MM.1S (cell line): ENCODE measurements at regions not wholly inside any gene's neighbourhood (a gene's known extent, or its start where the extent isn't known, plus 50 kb on each side); places are given as distances from the start of the nearest gene placed in this dataset.

ENCODE experiments used
- DNase-seq: peaks from one replicate; pipeline ENCODE4 v3.0.0-alpha.2; 2015
- H2AFZ ChIP-seq: fragments of 300-600 bp; sonication (generic); 2 replicates; pipeline ENCODE4 v1.6.0; 2016; ENCODE audit warnings: antibody characterized with exemption, low read length
- H3F3A ChIP-seq: fragments of 300-600 bp; sonication (generic); 2 replicates; pipeline ENCODE4 v1.6.1; 2016; ENCODE audit warnings: mild to moderate bottlenecking, antibody characterized with exemption, low read length, moderate library complexity, mixed read lengths; ENCODE audit not compliant: insufficient read depth
- H3K27ac ChIP-seq: fragments of 300-600 bp; sonication (generic); 2 replicates; pipeline ENCODE4 v1.5.1; 2016; ENCODE audit warnings: mild to moderate bottlenecking, low read length
- H3K27me3 ChIP-seq: fragments of 300-600 bp; sonication (generic); replicated peaks from 2 replicates; pipeline ENCODE4 v1.6.0; 2016; ENCODE audit warnings: low read length; ENCODE audit not compliant: insufficient read depth
- H3K36me3 ChIP-seq: fragments of 300-600 bp; sonication (generic); replicated peaks from 2 replicates; pipeline ENCODE4 v1.6.1; 2016; ENCODE audit warnings: mild to moderate bottlenecking, low read length, mixed read lengths; ENCODE audit not compliant: insufficient read depth
- H3K4me1 ChIP-seq: fragments of 300-600 bp; sonication (generic); 2 replicates; pipeline ENCODE4 v1.6.1; 2016; ENCODE audit warnings: low read length, mixed read lengths
- H3K4me2 ChIP-seq: fragments of 300-600 bp; sonication (generic); 2 replicates; pipeline ENCODE4 v1.6.0; 2016; ENCODE audit warnings: low read depth, low read length
- H3K4me3 ChIP-seq: fragments of 300-600 bp; sonication (generic); 2 replicates; pipeline ENCODE4 v1.5.1; 2016; ENCODE audit warnings: low read length, mixed read lengths
- H3K79me2 ChIP-seq: fragments of 300-600 bp; sonication (generic); 2 replicates; pipeline ENCODE4 v1.6.1; 2016; ENCODE audit warnings: mixed run types, low read length, mixed read lengths
- H3K9ac ChIP-seq: fragments of 300-600 bp; sonication (generic); 2 replicates; pipeline ENCODE4 v1.6.1; 2016; ENCODE audit warnings: low read length, mixed read lengths
- H3K9me2 ChIP-seq: fragments of 300-600 bp; sonication (generic); replicated peaks from 2 replicates; pipeline ENCODE4 v1.6.1; 2016; ENCODE audit warnings: mild to moderate bottlenecking, low read length, mixed read lengths; ENCODE audit not compliant: insufficient read depth
- H3K9me3 ChIP-seq: fragments of 300-600 bp; sonication (generic); replicated peaks from 2 replicates; pipeline ENCODE4 v1.6.1; 2016; ENCODE audit warnings: mild to moderate bottlenecking, low read length, mixed read lengths; ENCODE audit not compliant: insufficient read depth
- H4K20me1 ChIP-seq: fragments of 300-600 bp; sonication (generic); 2 replicates; pipeline ENCODE4 v1.6.1; 2016; ENCODE audit warnings: mild to moderate bottlenecking, low read length, moderate library complexity, mixed read lengths; ENCODE audit not compliant: insufficient read depth
- CTCF ChIP-seq: fragments of 300-600 bp; sonication (generic); IDR thresholded peaks from 2 replicates; pipeline ENCODE4 v1.5.1; 2016; ENCODE audit warnings: antibody characterized with exemption, low read length, mixed read lengths
- EZH2 ChIP-seq: fragments of 300-600 bp; sonication (generic); optimal IDR thresholded peaks from 2 replicates; pipeline ENCODE3; 2017; ENCODE audit warnings: low read depth, mild to moderate bottlenecking, antibody characterized with exemption, low read length, mixed read lengths
- EZH2phosphoT487 ChIP-seq: fragments of 300-600 bp; sonication (generic); IDR thresholded peaks from 2 replicates; pipeline ENCODE4 v1.6.1; 2018; ENCODE audit warnings: antibody characterized with exemption, low read length

GRCh38 chr18:24632158-24632988 lies 171.9 kb downstream of the HRH4 start:
- H3F3A ChIP-seq, result no peaks in the 10 kb centered on the region
- no peaks in the 10 kb centered on the region for H3K9me3 ChIP-seq
- TF ChIP-seq EZH2phosphoT487, result no peak
- TF ChIP-seq CTCF, result no peak
- no peak for TF ChIP-seq EZH2
- H3K27me3 ChIP-seq, result no peaks in the 10 kb centered on the region
- H3K4me1 ChIP-seq, result no peaks in the 10 kb centered on the region
- no peak overlapping the region for H3K4me3 ChIP-seq
- H3K9ac ChIP-seq, result no peak overlapping the region
- no peaks in the 10 kb centered on the region for H4K20me1 ChIP-seq
- DNase-seq, result no peak
- no peaks in the 10 kb centered on the region for H3K79me2 ChIP-seq
- no peak overlapping the region for H3K27ac ChIP-seq
- H3K36me3 ChIP-seq, result no peaks in the 10 kb centered on the region
- no peak overlapping the region for H2AFZ ChIP-seq
- H3K4me2 ChIP-seq, result no peak overlapping the region
- H3K9me2 ChIP-seq, result no peaks in the 10 kb centered on the region

GRCh38 chr18:24633121-24633520 lies 172.7 kb downstream of the HRH4 start:
- no peak overlapping the region for H3K27ac ChIP-seq
- no peaks in the 10 kb centered on the region for H3K36me3 ChIP-seq
- no peaks in the 10 kb centered on the region for H3K9me2 ChIP-seq
- H4K20me1 ChIP-seq, result no peaks in the 10 kb centered on the region
- DNase-seq, result no peak
- no peaks in the 10 kb centered on the region for H3K9me3 ChIP-seq
- H3K4me1 ChIP-seq, result no peaks in the 10 kb centered on the region
- no peak overlapping the region for H3K4me3 ChIP-seq
- no peaks in the 10 kb centered on the region for H3F3A ChIP-seq
- H3K79me2 ChIP-seq, result no peaks in the 10 kb centered on the region
- no peak for TF ChIP-seq CTCF
- TF ChIP-seq EZH2, result no peak
- no peak for TF ChIP-seq EZH2phosphoT487
- H3K27me3 ChIP-seq, result no peaks in the 10 kb centered on the region
- no peak overlapping the region for H3K4me2 ChIP-seq
- no peak overlapping the region for H2AFZ ChIP-seq
- no peak overlapping the region for H3K9ac ChIP-seq

GRCh38 chr18:24649571-24649970 lies 189.1 kb downstream of the HRH4 start:
- Histone ChIP-seq H3K9ac (no peak overlapping the region), H3K9me3 (no peaks in the 10 kb centered on the region), H3K36me3 (no peaks in the 10 kb centered on the region), H3K79me2 (no peaks in the 10 kb centered on the region), H3F3A (no peaks in the 10 kb centered on the region), H3K4me1 (no peaks in the 10 kb centered on the region), H3K4me2 (no peak overlapping the region), H2AFZ (no peak overlapping the region), H3K9me2 (no peaks in the 10 kb centered on the region), H3K27ac (no peak overlapping the region), H3K4me3 (no peak overlapping the region), H3K27me3 (no peaks in the 10 kb centered on the region), H4K20me1 (no peaks in the 10 kb centered on the region)
- no peak for DNase-seq
- TF ChIP-seq EZH2phosphoT487 (no peak), CTCF (no peak), EZH2 (no peak)
